ENCODE measurements at regions not wholly inside any gene's neighbourhood (a gene's known extent, or its start where the extent isn't known, plus 50 kb on each side); places are given as distances from the start of the nearest gene placed in this dataset.

- Histone ChIP-seq H3K9ac (ENCODE audit: low read length) (no peak overlapping the region), H3K4me3 (ENCODE audit: low read depth, low read length, poor library complexity, severe bottlenecking) (no peak overlapping the region), H3K4me2 (ENCODE audit: low read length) (no peak overlapping the region), H2AFZ (ENCODE audit: low read length) (no peak overlapping the region), H3K9me2 (ENCODE audit: low read depth, low read length) (no peaks in the 10 kb centered on the region), H3K27me3 (ENCODE audit: insufficient read depth, low read length) (no peaks in the 10 kb centered on the region), H3K36me3 (ENCODE audit: insufficient read depth, low read length) (no peaks in the 10 kb centered on the region), H3K27ac (ENCODE audit: low read depth, low read length, poor library complexity, severe bottlenecking) (no peak overlapping the region), H3K4me1 (ENCODE audit: insufficient read depth, low read length, severe bottlenecking) (no peaks in the 10 kb centered on the region), H3K79me2 (ENCODE audit: insufficient read depth, low read length) (no peaks in the 10 kb centered on the region), H3K9me3 (ENCODE audit: low read length) (no peaks in the 10 kb centered on the region), H3F3A (ENCODE audit: insufficient read depth, low read length) (no peaks in the 10 kb centered on the region), H4K20me1 (ENCODE audit: insufficient read depth, low read length) (no peaks in the 10 kb centered on the region)
- TF ChIP-seq CTCF (IDR thresholded peaks at IDR 0.05; ENCODE audit: low read length) (no peak), EZH2 (IDR thresholded peaks at IDR 0.05; ENCODE audit: borderline replicate concordance, low read length) (no peak)
These were observed 116.9 kb upstream of the LRIG3 start for GRCh38 chr12:59036973-59037762.

- no peaks in the 10 kb centered on the region for H3K27me3 ChIP-seq (ENCODE audit: insufficient read depth, low read length)
- H3K4me2 ChIP-seq (ENCODE audit: low read length): no peak overlapping the region
- H3K4me3 ChIP-seq (ENCODE audit: low read depth, low read length, poor library complexity, severe bottlenecking): no peak overlapping the region
- H3K9me3 ChIP-seq (ENCODE audit: low read length): no peaks in the 10 kb centered on the region
- no peaks in the 10 kb centered on the region for H3K36me3 ChIP-seq (ENCODE audit: insufficient read depth, low read length)
- TF ChIP-seq CTCF (IDR thresholded peaks at IDR 0.05; ENCODE audit: low read length): no peak
- no peak for TF ChIP-seq EZH2 (IDR thresholded peaks at IDR 0.05; ENCODE audit: borderline replicate concordance, low read length)
- H2AFZ ChIP-seq (ENCODE audit: low read length): no peak overlapping the region
- H3F3A ChIP-seq (ENCODE audit: insufficient read depth, low read length): no peaks in the 10 kb centered on the region
- H3K9ac ChIP-seq (ENCODE audit: low read length): no peak overlapping the region
- no peaks in the 10 kb centered on the region for H3K9me2 ChIP-seq (ENCODE audit: low read depth, low read length)
- no peaks in the 10 kb centered on the region for H3K4me1 ChIP-seq (ENCODE audit: insufficient read depth, low read length, severe bottlenecking)
- H4K20me1 ChIP-seq (ENCODE audit: insufficient read depth, low read length): no peaks in the 10 kb centered on the region
- H3K79me2 ChIP-seq (ENCODE audit: insufficient read depth, low read length): no peaks in the 10 kb centered on the region
- no peak overlapping the region for H3K27ac ChIP-seq (ENCODE audit: low read depth, low read length, poor library complexity, severe bottlenecking)
These were observed 116.0 kb upstream of the LRIG3 start for GRCh38 chr12:59036347-59036746.

- H3K4me3 ChIP-seq (ENCODE audit: low read depth, low read length, poor library complexity, severe bottlenecking): no peak overlapping the region
- no peak overlapping the region for H3K4me2 ChIP-seq (ENCODE audit: low read length)
- no peaks in the 10 kb centered on the region for H3K27me3 ChIP-seq (ENCODE audit: insufficient read depth, low read length)
- H3K9me2 ChIP-seq (ENCODE audit: low read depth, low read length): no peaks in the 10 kb centered on the region
- H3K9me3 ChIP-seq (ENCODE audit: low read length): no peaks in the 10 kb centered on the region
- H4K20me1 ChIP-seq (ENCODE audit: insufficient read depth, low read length): no peaks in the 10 kb centered on the region
- H3K4me1 ChIP-seq (ENCODE audit: insufficient read depth, low read length, severe bottlenecking): no peaks in the 10 kb centered on the region
- H3K36me3 ChIP-seq (ENCODE audit: insufficient read depth, low read length): no peaks in the 10 kb centered on the region
- H2AFZ ChIP-seq (ENCODE audit: low read length): no peak overlapping the region
- H3K79me2 ChIP-seq (ENCODE audit: insufficient read depth, low read length): no peaks in the 10 kb centered on the region
- TF ChIP-seq EZH2 (IDR thresholded peaks at IDR 0.05; ENCODE audit: borderline replicate concordance, low read length) (no peak), CTCF (IDR thresholded peaks at IDR 0.05; ENCODE audit: low read length) (no peak)
- H3K27ac ChIP-seq (ENCODE audit: low read depth, low read length, poor library complexity, severe bottlenecking): no peak overlapping the region
- no peaks in the 10 kb centered on the region for H3F3A ChIP-seq (ENCODE audit: insufficient read depth, low read length)
- H3K9ac ChIP-seq (ENCODE audit: low read length): no peak overlapping the region
These were observed 111.0 kb upstream of the LRIG3 start for GRCh38 chr12:59031313-59031712.

Data from OCI-LY1 (cell line).